Stimulated activated CD4-positive, alpha-beta T cell treated with anti-CD3 and anti-CD28 coated beads, Interleukin-12 subunit alpha, Interleukin-12 subunit beta, amount 100 ng/mL, for 48 hours (primary cell): ENCODE measurements at regions not wholly inside any gene's neighbourhood (a gene's known extent, or its start where the extent isn't known, plus 50 kb on each side); places are given as distances from the start of the nearest gene placed in this dataset.
"Not testable (repeated sequence)": the region's sequence is repeated elsewhere in the genome, so short reads cannot be mapped to it uniquely, and the experiment has no call there.

Source experiments
- DNase-seq, 3 donors: peaks; one replicate each; pipeline ENCODE4 v3.0.0-alpha.2; 2020; ENCODE audit warnings: low read depth in 2 of 3, low spot score in 1 of 3

- no peak for DNase-seq
These were observed 109.3 kb upstream of the BMAL1 start for GRCh38 chr11:13168271-13168670.

- no peak for DNase-seq
These were observed 107.9 kb upstream of the BMAL1 start for GRCh38 chr11:13169709-13170108.

GRCh38 chr11:13174090-13174489, 103.5 kb upstream of the BMAL1 start:
- no peak for DNase-seq

GRCh38 chr11:13183094-13183825, 94.3 kb upstream of the BMAL1 start:
- DNase-seq: no peak

GRCh38 chr11:13183826-13184196, 93.8 kb upstream of the BMAL1 start:
- DNase-seq: no peak

- DNase-seq: no peak
These were observed 93.2 kb upstream of the BMAL1 start for GRCh38 chr11:13184295-13184794.

- no peak for DNase-seq
These were observed 89.4 kb upstream of the BMAL1 start for GRCh38 chr11:13188179-13188578.

GRCh38 chr11:13189561-13190426, 87.8 kb upstream of the BMAL1 start:
- no peak for DNase-seq

GRCh38 chr11:13193613-13194012, 84.0 kb upstream of the BMAL1 start:
- DNase-seq: no peak

GRCh38 chr11:13197374-13197773, 80.2 kb upstream of the BMAL1 start:
- DNase-seq: not testable (repeated sequence)

- no peak for DNase-seq
These were observed 72.1 kb upstream of the BMAL1 start for GRCh38 chr11:13205486-13205885.

GRCh38 chr11:13206086-13206640, 71.4 kb upstream of the BMAL1 start:
- no peak for DNase-seq

GRCh38 chr11:13207270-13207664, 70.3 kb upstream of the BMAL1 start:
- no peak for DNase-seq

- DNase-seq: peak in 1 of 3 donors; percentile 24
These were observed 69.7 kb upstream of the BMAL1 start for GRCh38 chr11:13207665-13208594.

GRCh38 chr11:13208921-13209320, 68.7 kb upstream of the BMAL1 start:
- DNase-seq: no peak

GRCh38 chr11:13209379-13209778, 68.2 kb upstream of the BMAL1 start:
- DNase-seq: no peak

- DNase-seq: no peak
These were observed 67.2 kb upstream of the BMAL1 start for GRCh38 chr11:13210424-13210823.

- no peak for DNase-seq
These were observed 63.3 kb upstream of the BMAL1 start for GRCh38 chr11:13214276-13214675.

- no peak for DNase-seq
These were observed 62.4 kb upstream of the BMAL1 start for GRCh38 chr11:13215149-13215548.

GRCh38 chr11:13216019-13216710, 61.4 kb upstream of the BMAL1 start:
- peak; percentile 14 to 44 (median 20) for DNase-seq
